NB4 (cell line): ENCODE measurements at regions not wholly inside any gene's neighbourhood (a gene's known extent, or its start where the extent isn't known, plus 50 kb on each side); places are given as distances from the start of the nearest gene placed in this dataset.
"Not testable (repeated sequence)": the region's sequence is repeated elsewhere in the genome, so short reads cannot be mapped to it uniquely, and the experiment has no call there.

ENCODE experiments used
- DNase-seq: peaks from one replicate; pipeline ENCODE4 v3.0.0; 2010; ENCODE audit warnings: low read depth
- H3K4me3 ChIP-seq: one replicate; pipeline ENCODE4 v1.5.1; 2011; ENCODE audit warnings: mild to moderate bottlenecking, low read depth, low read length, moderate library complexity
- MYC ChIP-seq: IDR thresholded peaks from 2 replicates; pipeline ENCODE4 v1.6.1; 2011; ENCODE audit warnings: low read depth, low read length
- POLR2A ChIP-seq: IDR thresholded peaks from 2 replicates; pipeline ENCODE4 v1.6.1; 2011; ENCODE audit warnings: mild to moderate bottlenecking; ENCODE audit not compliant: insufficient read length; ENCODE audit errors: extremely low read depth
- TF ChIP-seq, protein P1 (sequence below): IDR thresholded peaks from one replicate; pipeline ENCODE4 v1.5.1; 2012; ENCODE audit warnings: low read depth, low read length
- TF ChIP-seq, protein P2 (sequence below): IDR thresholded peaks from 2 replicates; pipeline ENCODE4 v1.6.1; 2011; ENCODE audit warnings: low read depth, low read length

DNA sequence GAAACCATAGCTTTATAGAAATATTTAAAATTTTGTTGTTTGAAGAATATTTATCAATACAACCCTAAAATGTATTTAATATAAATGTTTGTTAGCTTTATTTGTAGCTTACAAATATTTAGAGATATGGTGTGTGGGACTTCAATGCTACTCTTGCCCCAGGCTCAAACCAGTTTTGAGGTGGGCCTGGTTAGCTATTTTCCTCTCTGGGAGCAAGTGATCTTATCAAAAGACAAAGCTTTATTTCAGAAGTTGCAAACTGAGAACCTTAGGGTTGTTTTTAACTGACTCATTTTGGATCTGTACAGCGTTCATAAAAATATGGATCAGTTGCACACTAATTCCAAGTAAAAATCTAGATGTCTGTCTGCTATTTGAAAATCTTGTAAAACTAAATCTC is 563.6 kb upstream of the CDH2 start:
- no peak for DNase-seq
- TF ChIP-seq, protein P1, sequence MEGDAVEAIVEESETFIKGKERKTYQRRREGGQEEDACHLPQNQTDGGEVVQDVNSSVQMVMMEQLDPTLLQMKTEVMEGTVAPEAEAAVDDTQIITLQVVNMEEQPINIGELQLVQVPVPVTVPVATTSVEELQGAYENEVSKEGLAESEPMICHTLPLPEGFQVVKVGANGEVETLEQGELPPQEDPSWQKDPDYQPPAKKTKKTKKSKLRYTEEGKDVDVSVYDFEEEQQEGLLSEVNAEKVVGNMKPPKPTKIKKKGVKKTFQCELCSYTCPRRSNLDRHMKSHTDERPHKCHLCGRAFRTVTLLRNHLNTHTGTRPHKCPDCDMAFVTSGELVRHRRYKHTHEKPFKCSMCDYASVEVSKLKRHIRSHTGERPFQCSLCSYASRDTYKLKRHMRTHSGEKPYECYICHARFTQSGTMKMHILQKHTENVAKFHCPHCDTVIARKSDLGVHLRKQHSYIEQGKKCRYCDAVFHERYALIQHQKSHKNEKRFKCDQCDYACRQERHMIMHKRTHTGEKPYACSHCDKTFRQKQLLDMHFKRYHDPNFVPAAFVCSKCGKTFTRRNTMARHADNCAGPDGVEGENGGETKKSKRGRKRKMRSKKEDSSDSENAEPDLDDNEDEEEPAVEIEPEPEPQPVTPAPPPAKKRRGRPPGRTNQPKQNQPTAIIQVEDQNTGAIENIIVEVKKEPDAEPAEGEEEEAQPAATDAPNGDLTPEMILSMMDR: no peak
- TF ChIP-seq, protein P2, sequence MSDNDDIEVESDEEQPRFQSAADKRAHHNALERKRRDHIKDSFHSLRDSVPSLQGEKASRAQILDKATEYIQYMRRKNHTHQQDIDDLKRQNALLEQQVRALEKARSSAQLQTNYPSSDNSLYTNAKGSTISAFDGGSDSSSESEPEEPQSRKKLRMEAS: no peak
- TF ChIP-seq POLR2A: no peak
- TF ChIP-seq MYC: no peak
- H3K4me3 ChIP-seq: no peak overlapping the region

DNA sequence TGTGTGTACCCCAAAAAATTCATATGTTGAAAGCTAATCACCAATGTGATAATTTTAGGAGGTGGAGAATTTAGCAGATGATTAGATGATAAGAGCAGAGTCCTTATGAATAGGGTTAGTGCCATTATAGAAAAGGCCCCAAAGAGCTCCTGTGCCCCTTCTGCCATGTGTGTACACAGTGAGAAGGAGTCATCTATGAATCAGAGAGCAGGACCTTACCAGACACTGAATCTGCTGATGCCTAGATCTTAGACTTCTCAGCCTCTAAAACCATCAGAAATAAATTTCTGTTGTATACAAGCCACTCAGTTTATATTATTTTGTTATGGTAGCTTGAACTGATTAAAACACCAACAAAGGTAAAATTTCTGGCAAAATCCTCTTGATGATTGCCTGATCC is 560.0 kb upstream of the CDH2 start:
- DNase-seq: no peak
- TF ChIP-seq POLR2A (no peak), MYC (no peak)
- TF ChIP-seq, protein P1: no peak
- TF ChIP-seq, protein P2: no peak
- no peak overlapping the region for H3K4me3 ChIP-seq

DNA sequence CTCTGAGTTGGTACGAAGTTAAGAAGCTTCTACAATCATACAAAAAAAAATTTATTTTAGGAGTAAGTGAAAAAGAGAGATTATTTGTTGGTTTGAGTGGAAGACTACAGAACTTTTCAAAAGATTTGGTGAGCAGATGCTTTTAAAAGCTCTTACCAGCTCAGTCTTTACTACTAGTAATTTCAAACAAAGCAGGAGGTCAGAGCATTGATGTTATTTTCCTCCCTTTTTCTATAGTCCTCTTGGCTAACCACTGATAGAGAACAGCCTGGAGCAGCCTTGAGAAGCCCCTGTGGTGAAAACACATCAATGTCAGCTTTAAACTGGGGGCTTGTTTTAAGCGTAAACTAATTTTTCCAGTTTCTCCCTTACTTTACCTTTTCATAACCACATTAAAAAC is 559.3 kb upstream of the CDH2 start:
- TF ChIP-seq POLR2A (no peak), MYC (no peak)
- TF ChIP-seq, protein P2: no peak
- TF ChIP-seq, protein P1: no peak
- no peak for DNase-seq
- no peak overlapping the region for H3K4me3 ChIP-seq

DNA sequence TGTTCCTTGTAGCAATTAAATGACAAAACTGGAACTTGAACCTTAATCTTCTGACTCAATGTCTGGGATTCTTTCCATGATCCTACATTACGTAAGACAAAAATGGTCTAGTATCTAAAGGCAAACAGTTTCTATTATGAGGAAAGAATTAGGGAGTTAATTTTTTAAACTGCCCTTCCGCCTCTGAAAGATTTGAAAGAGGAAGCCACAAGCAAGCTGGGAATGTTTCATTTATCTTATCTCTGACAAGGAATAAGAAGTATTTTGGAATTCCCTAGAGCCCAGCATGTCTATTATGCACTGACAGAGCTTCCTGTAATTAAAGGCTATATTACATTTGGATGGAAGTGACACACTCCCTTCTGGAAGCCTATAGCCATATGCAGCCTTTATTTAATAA is 558.8 kb upstream of the CDH2 start:
- TF ChIP-seq POLR2A (no peak), MYC (no peak)
- TF ChIP-seq, protein P2: no peak
- TF ChIP-seq, protein P1: no peak
- DNase-seq: no peak

DNA sequence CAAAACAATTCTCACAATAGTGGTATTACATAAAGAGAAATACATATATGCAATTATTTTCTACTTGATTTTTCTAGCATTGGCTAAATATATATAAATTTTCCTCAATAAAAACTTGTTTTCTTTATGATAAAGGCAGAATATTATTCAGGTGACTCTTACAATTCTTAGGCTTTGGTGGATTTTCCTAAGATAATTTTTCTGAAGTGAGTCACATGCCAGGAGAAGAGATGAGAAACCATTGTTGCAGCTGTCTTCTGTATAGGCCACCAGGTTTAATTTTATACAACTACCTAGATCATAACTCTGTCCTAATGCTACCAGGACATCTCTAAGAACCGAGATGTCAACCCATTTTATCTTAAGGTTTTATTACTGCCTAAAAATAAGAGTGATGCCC is 552.4 kb upstream of the CDH2 start:
- H3K4me3 ChIP-seq: no peak overlapping the region
- no peak for DNase-seq
- no peak for TF ChIP-seq POLR2A
- TF ChIP-seq MYC: no peak

More for the DNA sequence above, 558.8 kb upstream of the CDH2 start:
- H3K4me3 ChIP-seq: no peak overlapping the region

DNA sequence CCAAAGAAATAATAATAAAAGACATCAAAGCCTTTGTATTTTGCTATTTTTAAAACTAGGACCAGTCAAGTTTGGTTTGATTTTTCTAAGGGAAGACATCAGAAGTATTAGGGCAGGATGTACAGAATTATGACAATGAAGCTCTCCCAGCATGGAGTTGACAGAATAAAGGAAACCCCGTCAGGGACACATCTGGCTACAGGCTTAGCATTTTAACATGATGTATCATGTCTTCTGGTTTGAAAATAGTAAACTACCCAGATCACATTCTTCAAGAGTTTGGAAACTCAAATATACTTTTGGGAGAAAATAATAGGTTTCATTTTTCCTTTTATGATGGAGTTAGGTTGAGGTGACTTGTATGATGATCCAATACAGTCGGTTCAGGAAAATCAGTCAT is 552.0 kb upstream of the CDH2 start:
- DNase-seq: no peak
- no peak for TF ChIP-seq MYC
- TF ChIP-seq, protein P2: no peak
- TF ChIP-seq, protein P1: no peak
- TF ChIP-seq POLR2A: no peak
- no peak overlapping the region for H3K4me3 ChIP-seq

DNA sequence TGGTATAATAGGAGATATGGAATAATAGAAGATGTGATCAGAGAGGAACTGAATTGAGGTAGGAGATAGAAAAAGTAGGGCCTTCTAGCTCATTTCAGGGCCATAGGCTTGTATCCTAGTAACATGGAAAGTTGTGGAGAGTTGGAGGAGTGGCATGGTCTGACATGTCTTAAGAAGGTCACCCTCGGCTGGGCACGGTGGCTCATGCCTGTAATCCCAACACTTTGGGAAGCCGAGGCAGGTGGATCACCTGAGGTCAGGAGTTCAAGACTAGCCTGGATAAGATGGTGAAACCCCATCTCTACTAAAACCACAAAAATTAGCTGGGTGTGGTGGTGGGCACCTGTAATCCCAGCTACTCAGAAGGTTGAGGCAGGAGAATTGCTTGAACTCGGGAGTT is 550.3 kb upstream of the CDH2 start:
- not testable (repeated sequence) for DNase-seq, H3K4me3 ChIP-seq
